HAP-1 (cell line): ENCODE measurements at regions not wholly inside any gene's neighbourhood (a gene's known extent, or its start where the extent isn't known, plus 50 kb on each side); places are given as distances from the start of the nearest gene placed in this dataset.
"Not testable (repeated sequence)": the region's sequence is repeated elsewhere in the genome, so short reads cannot be mapped to it uniquely, and the experiment has no call there.

Experiments
- DNase-seq, 2 experiments: peaks; one replicate each; pipeline ENCODE4 v3.0.0-alpha.2; 2016 to 2020; ENCODE audit warnings: low spot score in 2 of 2
- H3K27me3 ChIP-seq: fragments of 250-450 bp; sonication (Bioruptor Pico); 2 replicates; pipeline ENCODE4 v1.5.1; 2020; ENCODE audit warnings: low read depth, mild to moderate bottlenecking, moderate library complexity
- H3K36me3 ChIP-seq: fragments of 250-450 bp; sonication (Bioruptor Pico); replicated peaks from 2 replicates; pipeline ENCODE4 v1.5.1; 2020; ENCODE audit warnings: mild to moderate bottlenecking
- H3K4me1 ChIP-seq: fragments of 250-450 bp; sonication (Bioruptor Pico); 2 replicates; pipeline ENCODE4 v1.5.1; 2020; ENCODE audit warnings: mild to moderate bottlenecking
- H3K4me3 ChIP-seq: fragments of 250-450 bp; sonication (Bioruptor Pico); 2 replicates; pipeline ENCODE4 v1.5.1; 2020; ENCODE audit warnings: mild to moderate bottlenecking, moderate library complexity
- H3K9me3 ChIP-seq: fragments of 250-450 bp; sonication (Bioruptor Pico); 2 replicates; pipeline ENCODE4 v1.5.1; 2020; ENCODE audit warnings: mild to moderate bottlenecking, moderate library complexity
- in situ Hi-C: fragments of 300-500 bp; cut with MboI; formaldehyde crosslinking; loops from 3 replicates; pipeline ENCODE4 v1.14.3; 2020; ENCODE audit warnings: low sequenced_read_pairs, inconsistent platforms, mixed read lengths

DNA sequence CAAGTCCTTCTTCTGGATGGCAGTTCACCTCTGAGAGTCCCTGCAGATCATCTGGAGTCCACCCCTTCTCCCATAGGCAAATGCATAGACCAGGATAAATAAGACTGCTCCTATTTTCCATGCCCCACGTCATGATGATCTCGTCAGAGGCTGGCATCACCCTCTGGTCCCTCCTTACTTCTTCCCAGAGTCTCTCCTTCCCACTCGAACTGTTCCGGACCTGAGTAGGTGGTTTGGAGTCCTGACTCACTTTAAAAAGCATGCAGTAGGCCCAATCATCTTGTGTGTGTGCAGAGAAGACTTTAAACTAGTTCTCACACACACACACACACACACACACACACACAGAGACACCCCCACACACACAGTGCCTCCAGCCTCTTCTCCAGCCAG, 72.0 kb downstream of the SOX9 start:
- H3K27me3 ChIP-seq, result no peaks in the 10 kb centered on the region
- DNase-seq, result no peak
- no peak overlapping the region for H3K4me3 ChIP-seq
- no peaks in the 10 kb centered on the region for H3K4me1 ChIP-seq
- no peaks in the 10 kb centered on the region for H3K9me3 ChIP-seq
- H3K36me3 ChIP-seq, result no peaks in the 10 kb centered on the region
- in situ Hi-C loops, result no loop called here

DNA sequence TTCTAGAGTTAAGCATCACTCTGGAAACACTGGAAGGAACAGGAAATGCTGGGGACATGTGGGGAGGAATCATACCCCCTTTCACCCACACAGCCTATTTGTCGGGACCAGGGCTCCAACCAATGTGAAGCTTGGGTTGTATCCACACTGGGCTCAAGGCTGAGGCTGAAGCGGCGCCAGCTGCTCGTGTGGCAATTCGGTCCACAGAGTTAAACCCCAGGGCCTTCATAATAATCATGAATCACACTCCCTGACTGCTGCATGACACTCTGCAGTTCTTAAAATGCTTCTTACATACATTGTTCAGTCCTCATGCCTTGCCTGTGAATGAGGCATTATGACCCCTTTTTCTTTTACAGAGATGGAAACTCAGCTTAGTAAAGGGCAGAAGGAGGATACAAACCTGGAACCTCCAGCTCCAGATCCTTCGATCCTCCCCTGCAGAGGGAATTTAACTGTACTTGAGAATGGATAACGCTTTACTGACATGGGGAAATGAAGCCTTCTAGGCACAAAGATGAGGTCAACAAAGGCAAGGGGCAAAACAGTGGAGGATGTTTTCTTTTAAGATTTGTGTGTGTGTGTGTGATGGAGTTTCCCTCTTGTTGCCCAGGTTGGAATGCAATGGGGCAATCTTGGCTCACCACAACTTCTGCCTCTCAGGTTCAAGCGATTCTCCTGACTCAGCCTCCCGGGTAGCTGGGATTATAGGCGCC, 72.7 kb downstream of the SOX9 start:
- Histone ChIP-seq H3K27me3 (no peaks in the 10 kb centered on the region), H3K9me3 (no peaks in the 10 kb centered on the region), H3K36me3 (no peaks in the 10 kb centered on the region), H3K4me3 (no peak overlapping the region), H3K4me1 (no peaks in the 10 kb centered on the region)
- in situ Hi-C loops, result no loop called here
- no peak for DNase-seq

DNA sequence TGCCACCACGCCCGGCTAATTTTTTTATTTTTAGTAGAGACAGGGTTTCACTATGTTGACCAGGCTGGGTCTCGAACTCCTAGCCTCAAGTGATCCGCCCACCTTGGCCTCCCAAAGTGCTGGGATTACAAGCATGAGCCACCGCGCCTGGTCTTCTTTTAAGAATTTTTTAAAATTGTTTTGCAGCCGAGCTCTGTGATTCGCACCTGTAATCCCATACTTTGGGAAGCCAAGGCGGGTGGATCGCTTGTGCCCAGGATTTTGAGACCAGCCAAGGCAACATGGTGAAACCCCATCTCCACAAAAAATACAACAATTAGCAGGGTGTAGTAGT, 73.3 kb downstream of the SOX9 start:
- H3K36me3 ChIP-seq, H3K4me3 ChIP-seq, in situ Hi-C loops, H3K27me3 ChIP-seq, H3K9me3 ChIP-seq, DNase-seq, H3K4me1 ChIP-seq: not testable (repeated sequence)

DNA sequence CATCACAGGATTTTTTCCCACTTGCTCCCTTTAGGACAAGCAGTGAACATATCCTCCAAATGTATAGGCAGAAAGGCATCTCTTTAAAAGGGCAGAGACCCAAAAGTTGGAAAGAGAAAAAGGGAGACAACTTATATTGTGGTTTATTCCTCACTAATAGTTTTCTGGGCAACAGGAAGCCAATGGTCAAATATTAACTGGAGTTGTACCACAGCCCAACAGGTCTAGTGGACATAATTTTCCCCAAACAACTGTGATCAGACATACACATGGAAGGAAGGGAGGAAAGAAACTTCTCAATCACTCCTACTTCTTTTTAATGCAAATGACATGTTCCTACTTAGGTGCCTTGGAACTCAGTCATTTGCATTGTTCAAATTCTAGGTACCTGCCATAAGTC, 78.4 kb downstream of the SOX9 start:
- H3K27me3 ChIP-seq, result no peaks in the 10 kb centered on the region
- no peaks in the 10 kb centered on the region for H3K36me3 ChIP-seq
- H3K9me3 ChIP-seq, result no peaks in the 10 kb centered on the region
- in situ Hi-C loops, result no loop called here
- DNase-seq, result no peak
- H3K4me3 ChIP-seq, result no peak overlapping the region
- no peaks in the 10 kb centered on the region for H3K4me1 ChIP-seq

DNA sequence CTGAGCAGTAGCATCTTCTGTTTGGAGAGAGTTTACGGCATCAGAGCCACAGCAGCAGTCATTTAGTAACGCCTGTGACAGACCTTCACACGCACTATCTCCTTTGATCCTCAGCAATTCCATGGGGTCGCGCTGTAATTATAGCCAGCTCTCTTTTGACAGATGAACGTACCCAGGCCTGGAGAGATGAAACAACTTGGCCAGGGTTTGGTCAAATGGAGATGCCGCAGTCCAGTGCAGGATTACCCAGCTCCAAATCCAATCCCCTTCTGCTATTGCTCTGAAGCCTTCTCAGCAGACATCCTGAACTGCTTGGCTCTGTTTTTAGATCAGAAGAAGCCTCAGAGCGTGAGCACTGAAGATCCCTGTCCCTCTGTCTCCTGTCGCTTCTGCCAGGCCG, 83.9 kb downstream of the SOX9 start:
- DNase-seq, result no peak
- Histone ChIP-seq H3K4me1 (no peaks in the 10 kb centered on the region), H3K36me3 (no peaks in the 10 kb centered on the region), H3K9me3 (no peaks in the 10 kb centered on the region), H3K27me3 (no peaks in the 10 kb centered on the region), H3K4me3 (no peak overlapping the region)
- in situ Hi-C loops, result no loop called here

DNA sequence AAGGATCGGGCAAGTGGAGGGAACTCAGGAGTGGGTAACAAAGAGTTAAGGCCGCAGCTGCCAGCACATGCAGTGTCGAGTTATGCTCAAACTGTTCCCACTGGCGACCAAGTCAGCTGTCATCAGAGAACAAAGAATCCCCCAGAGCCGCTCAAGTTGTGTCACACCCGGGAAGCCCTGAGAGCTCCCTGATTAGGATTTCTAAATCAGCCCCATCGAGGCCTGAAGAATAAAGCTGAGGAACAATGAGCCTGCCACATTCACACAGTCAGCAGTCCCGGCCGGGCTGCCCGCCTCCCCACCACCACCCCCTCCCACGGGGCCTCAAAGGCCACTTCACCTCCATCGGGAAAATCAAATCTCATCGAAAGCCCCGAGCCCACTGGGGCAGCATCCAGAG, 84.5 kb downstream of the SOX9 start:
- H3K36me3 ChIP-seq, result no peaks in the 10 kb centered on the region
- DNase-seq, result no peak
- H3K9me3 ChIP-seq, result no peaks in the 10 kb centered on the region
- in situ Hi-C loops, result no loop called here
- no peaks in the 10 kb centered on the region for H3K4me1 ChIP-seq
- no peaks in the 10 kb centered on the region for H3K27me3 ChIP-seq
- no peak overlapping the region for H3K4me3 ChIP-seq

DNA sequence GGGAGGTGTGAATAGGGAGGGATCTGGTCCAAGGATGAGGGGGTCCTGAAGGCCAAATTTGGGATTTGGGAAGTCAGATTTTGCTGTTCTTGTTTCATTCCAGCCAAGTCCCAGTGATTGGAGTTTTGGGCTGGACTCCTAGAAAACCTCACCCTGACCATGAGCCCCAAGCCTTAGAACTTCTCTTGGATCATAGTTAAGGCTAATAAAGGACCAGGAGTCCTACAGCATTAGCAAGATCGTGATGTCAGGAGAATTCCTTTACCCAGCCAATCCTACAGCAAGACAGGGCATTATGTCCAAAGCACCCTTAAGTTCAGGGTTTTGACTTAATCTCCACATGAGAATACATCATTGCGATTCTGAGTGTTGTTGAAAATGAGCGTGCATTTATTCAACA, 85.0 kb downstream of the SOX9 start:
- in situ Hi-C loops, result no loop called here
- no peaks in the 10 kb centered on the region for H3K27me3 ChIP-seq
- no peak for DNase-seq
- no peaks in the 10 kb centered on the region for H3K36me3 ChIP-seq
- H3K9me3 ChIP-seq, result no peaks in the 10 kb centered on the region
- no peaks in the 10 kb centered on the region for H3K4me1 ChIP-seq
- no peak overlapping the region for H3K4me3 ChIP-seq

DNA sequence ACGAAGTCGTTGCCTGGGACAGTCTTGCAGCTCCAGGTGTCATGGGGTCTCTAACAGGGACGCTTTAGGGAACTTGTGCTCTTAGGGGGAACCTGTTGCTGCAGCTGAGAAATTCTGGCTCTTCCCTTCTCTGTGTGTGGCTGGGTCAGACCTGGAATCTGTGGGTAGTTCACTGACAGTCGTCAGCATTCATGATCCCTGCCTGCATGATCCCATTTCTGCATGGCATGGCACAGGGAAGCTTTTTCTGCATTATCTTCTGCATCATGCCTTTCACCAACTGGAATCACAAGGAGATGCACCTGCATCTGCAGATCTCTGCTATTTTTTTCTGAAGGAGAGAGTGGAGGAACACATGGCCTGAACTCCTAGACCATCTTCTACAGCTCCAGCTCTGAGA, 85.6 kb downstream of the SOX9 start:
- no peak overlapping the region for H3K4me3 ChIP-seq
- H3K27me3 ChIP-seq, result no peaks in the 10 kb centered on the region
- no peaks in the 10 kb centered on the region for H3K9me3 ChIP-seq
- DNase-seq, result no peak
- no peaks in the 10 kb centered on the region for H3K4me1 ChIP-seq
- in situ Hi-C loops, result no loop called here
- no peaks in the 10 kb centered on the region for H3K36me3 ChIP-seq

DNA sequence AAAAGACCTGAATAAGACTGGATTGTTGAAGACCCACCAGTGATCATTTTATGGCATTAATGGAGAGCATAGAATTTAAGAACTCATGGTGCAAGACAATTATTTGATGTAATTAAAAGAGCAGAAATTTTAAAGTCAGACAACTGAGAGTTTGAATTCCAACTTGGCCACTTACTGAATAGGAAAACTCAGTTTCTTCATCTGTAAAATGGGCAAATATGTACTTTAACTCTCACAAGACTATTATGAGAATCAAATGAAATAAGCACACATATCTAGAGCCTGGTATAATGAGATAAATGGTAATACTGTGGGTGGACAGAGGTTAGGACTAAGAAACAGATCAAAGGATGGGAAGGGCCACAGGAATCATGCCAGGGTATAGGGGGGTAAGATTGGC, 88.0 kb downstream of the SOX9 start:
- no peak for DNase-seq
- no peaks in the 10 kb centered on the region for H3K27me3 ChIP-seq
- no peaks in the 10 kb centered on the region for H3K4me1 ChIP-seq
- no peaks in the 10 kb centered on the region for H3K9me3 ChIP-seq
- in situ Hi-C loops, result no loop called here
- H3K4me3 ChIP-seq, result no peak overlapping the region
- no peaks in the 10 kb centered on the region for H3K36me3 ChIP-seq

DNA sequence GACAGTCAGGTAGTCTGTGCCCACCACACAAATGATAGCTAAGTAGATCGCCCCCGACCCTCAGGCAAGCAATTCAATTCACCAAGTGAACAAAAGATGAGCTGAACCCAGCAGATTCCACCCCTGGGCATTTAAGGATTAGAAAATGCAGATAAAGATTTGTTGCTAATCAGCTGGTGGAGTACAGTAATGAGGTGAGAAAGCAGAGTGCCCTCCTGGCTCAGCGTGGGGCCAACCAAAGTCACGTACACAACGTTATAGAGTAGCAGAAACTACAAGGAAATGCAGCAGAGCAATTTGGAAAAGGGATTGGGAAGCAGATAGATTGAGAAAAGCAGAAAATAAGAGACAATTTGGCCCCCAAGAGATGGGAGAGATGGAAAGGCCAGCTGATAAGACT, 91.2 kb downstream of the SOX9 start:
- no peak for DNase-seq
- Histone ChIP-seq H3K4me1 (no peaks in the 10 kb centered on the region), H3K36me3 (no peaks in the 10 kb centered on the region), H3K27me3 (no peaks in the 10 kb centered on the region), H3K9me3 (no peaks in the 10 kb centered on the region), H3K4me3 (no peak overlapping the region)
- in situ Hi-C loops, result no loop called here

DNA sequence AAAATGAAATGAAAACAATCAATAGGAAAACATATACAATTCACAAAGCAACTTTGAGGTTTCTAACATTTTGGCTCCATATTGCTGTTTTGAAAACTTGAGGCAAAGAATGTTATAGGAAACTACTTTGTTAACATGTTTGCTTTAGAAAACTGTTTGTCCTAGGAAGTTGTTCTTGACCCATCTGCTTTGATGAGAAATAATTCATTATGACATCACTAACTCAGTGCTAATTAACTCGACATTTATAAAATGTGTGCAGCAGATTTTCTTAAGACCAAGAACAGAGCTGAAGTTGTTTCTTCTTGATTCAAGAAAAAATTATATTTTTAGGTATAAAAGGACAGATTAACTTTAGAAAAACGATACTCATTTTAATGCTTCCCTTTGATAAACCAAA, 94.7 kb downstream of the SOX9 start:
- Histone ChIP-seq H3K36me3 (no peaks in the 10 kb centered on the region), H3K27me3 (no peaks in the 10 kb centered on the region), H3K9me3 (no peaks in the 10 kb centered on the region), H3K4me1 (no peaks in the 10 kb centered on the region), H3K4me3 (no peak overlapping the region)
- in situ Hi-C loops, result no loop called here
- no peak for DNase-seq

DNA sequence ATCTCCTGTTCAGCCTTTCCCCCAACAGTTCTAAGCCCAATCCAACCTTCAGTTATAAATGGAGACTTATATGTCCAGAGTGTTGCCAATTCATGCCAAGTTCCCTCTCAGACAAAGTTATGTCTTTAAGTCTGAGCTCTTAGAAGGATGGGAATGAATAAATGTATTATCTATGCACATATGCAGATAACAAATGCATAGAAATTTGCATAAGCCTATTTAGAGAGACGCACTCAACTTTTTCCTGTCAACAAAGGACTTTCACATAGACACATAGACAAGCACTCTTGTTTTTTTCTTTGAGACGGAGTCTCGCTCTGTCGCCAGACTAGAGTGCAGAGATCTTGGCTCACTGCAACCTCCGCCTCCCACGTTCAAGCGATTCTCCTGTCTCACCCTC, 95.1 kb downstream of the SOX9 start:
- in situ Hi-C loops, result no loop called here
- DNase-seq, result no peak
- Histone ChIP-seq H3K4me1 (no peaks in the 10 kb centered on the region), H3K36me3 (no peaks in the 10 kb centered on the region), H3K27me3 (no peaks in the 10 kb centered on the region), H3K9me3 (no peaks in the 10 kb centered on the region), H3K4me3 (no peak overlapping the region)

DNA sequence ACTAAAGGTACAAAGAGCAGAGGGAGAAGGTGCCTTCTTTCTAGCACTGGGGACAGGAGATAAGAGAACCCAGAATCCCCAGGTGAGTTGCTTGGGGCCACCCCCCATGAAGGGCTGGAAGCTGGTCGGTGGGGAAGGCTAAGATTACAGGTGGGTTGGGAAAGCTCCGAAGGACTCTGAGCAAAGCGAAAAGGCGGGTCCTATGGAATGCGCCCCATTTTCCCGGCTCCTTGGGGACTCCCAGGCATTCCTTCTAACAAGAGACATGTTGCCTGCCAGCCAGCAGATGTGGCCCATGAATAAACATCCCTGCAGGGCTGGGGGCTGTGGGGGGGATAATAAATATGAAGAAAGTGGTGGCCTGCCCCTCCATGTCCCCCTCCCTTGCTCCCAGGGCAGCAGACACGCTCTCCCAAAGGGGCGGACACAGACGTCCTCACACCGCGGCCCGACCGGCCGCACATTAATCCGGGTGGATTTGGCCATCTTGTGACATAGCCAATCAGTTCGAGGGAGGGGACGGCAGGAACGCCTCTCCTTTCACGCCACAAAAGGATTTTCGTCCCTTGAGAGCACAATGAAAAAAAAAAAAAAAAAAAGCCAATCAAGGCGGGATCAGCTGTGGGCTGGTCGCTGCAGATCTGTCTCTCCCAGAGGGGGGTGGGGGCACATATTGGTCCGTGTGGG, 98.5 kb downstream of the SOX9 start:
- in situ Hi-C loops, result no loop called here
- Histone ChIP-seq H3K4me1 (no peaks in the 10 kb centered on the region), H3K27me3 (no peaks in the 10 kb centered on the region), H3K36me3 (no peaks in the 10 kb centered on the region), H3K4me3 (no peak overlapping the region), H3K9me3 (no peaks in the 10 kb centered on the region)
- DNase-seq, result no peak

DNA sequence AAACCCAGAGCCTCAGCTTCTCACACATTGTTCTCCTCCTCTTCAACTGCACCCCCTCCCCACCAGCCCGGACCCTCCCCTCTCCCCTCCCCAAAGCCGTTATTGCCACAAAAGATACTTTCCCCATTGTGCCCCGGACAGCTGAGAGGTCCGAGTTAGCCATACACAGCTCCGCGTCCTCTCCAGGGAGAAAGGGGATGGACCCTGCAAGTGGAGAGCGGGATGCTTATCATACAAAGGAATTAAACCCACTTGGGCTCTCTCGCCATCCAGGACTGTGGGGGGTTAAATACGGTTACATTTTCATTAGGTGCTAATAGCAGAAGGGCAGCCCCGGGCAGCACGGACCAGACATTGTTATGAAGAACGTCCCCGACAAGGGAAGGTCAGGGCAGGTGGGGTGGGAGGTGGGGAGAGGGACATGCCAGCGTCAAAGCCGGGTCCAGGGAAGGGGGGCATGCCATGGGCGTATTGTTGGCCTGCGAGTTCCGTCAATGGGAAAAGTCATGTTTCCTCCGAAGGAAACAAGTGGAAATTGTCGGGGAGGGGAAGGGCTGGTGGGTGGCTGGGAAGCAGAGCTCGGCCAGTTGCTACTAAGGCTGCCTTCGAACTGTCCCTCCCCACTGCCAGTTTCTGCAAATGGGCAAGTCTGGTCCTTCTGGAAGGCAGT, 99.1 kb downstream of the SOX9 start:
- in situ Hi-C loops, result no loop called here
- H3K27me3 ChIP-seq, result no peaks in the 10 kb centered on the region
- H3K4me3 ChIP-seq, result no peak overlapping the region

More for the DNA sequence above, 99.1 kb downstream of the SOX9 start:
- H3K36me3 ChIP-seq, result no peaks in the 10 kb centered on the region
- no peak for DNase-seq
- no peaks in the 10 kb centered on the region for H3K4me1 ChIP-seq
- H3K9me3 ChIP-seq, result no peaks in the 10 kb centered on the region
